Posterior vena cava (tissue), 2 donors: ENCODE measurements at regions not wholly inside any gene's neighbourhood (a gene's known extent, or its start where the extent isn't known, plus 50 kb on each side); places are given as distances from the start of the nearest gene placed in this dataset.
"Not testable (repeated sequence)": the region's sequence is repeated elsewhere in the genome, so short reads cannot be mapped to it uniquely, and the experiment has no call there.

ENCODE experiments used
- DNase-seq: peaks from one replicate; pipeline ENCODE4 v3.0.0-alpha.2; 2020; ENCODE audit warnings: low spot score
- intact Hi-C, 2 donors: fragments of 100-400 bp; cut with DNase I; formaldehyde crosslinking; loops; one replicate each; pipeline versions ENCODE4 v1.14.1 to v1.14.2; 2022 to 2023
- donor health status: DM: yes; HTN: yes; CAD: no.
- donor health status: DM: yes; HTN: yes; CAD: no.

DNA sequence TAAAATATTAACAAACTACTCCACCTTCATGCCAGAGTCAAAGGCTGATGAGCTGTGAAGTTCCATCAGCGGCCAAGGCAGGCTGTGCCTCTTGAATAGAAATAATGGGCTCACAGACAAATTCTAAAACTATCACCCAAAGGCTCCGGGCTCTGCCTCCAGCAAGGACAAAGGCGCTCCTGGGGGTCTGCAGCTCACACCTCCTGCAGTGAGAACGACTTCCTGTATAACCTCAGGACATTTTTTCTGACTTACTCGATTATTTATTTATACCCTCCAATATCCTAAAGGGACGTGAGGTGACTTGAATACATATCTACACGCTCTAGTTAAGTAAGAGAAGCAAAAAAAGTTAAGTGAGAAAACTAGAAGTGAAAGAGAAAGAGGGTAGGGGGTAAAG, 500.7 kb downstream of the CCSER2 start:
- no peak for DNase-seq
- intact Hi-C loops: no loop called here

DNA sequence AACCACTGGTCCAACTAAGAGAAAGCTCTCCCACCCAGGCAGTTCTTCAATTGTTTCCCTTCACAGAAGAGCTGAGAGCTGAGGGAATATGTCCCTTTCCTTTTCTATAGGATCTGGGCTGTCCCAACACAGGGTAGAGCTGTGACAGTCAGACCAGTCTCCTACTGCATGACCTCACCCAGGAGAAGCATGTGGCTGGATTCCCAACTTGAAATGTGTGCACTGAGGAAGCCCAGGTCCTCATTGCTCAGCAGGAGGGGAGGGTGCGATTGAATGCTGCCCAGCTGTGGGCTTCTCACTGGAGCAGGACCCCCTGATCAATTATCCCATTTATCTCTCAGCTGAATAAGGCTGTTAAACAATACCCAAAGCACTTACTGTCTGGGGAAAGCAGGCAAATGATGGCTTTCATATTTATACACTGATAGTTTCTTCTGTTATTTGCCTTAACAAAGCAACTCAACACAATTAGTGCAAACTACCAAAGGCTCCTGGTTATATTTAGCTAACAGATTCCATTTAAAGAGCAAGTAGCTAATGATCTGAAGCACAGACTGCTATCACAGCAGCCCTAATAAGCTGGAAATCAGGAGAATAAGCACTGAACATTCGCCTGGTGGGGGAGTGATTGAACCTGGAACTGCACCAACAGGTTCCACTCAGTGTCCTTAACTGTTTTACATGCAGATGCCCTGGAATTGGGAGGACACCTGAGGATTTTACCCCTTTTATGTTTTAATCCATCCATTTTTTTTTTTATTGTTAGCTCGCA, 508.8 kb downstream of the CCSER2 start:
- DNase-seq: no peak
- intact Hi-C loops: no loop called here

DNA sequence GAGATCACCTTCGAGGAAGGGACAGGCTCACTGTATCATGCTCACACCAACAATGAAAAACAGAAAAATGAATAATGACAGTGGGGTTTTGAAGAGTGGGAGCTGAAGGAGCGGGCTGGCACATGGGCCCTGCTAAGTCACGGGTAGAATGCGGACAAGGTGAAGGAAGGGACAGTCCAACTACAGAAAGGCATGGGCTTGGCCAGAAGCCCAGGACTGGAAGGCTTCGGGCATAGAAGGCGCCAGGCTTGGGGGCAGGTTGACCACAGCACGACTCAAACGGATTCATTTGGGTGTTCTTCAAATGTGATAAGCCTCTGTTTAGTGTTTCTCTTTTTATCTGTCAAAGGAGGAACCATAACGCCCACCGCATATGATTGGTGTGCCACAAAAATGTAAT, 509.5 kb downstream of the CCSER2 start:
- no peak for DNase-seq
- intact Hi-C loops: no loop called here

DNA sequence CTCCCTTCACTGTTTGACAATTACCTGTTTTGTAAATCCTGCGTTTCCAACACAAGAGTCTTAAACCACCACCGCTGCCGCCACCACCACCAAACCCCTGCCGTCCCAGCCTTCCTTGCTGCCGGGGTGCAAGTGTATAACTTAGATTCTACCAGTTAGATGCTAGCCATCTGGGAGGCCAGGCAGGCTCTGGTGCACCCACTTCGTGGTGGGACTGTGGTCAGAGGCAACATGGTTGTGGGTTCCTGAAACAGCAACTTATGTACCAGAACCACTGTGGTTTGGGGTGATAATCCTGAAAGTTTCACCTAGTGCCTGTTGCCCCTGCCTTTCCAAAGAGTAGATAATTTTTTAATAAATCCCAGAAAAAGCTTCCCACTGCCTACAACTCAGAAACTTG, 510.5 kb downstream of the CCSER2 start:
- intact Hi-C loops: no loop called here
- DNase-seq: no peak

DNA sequence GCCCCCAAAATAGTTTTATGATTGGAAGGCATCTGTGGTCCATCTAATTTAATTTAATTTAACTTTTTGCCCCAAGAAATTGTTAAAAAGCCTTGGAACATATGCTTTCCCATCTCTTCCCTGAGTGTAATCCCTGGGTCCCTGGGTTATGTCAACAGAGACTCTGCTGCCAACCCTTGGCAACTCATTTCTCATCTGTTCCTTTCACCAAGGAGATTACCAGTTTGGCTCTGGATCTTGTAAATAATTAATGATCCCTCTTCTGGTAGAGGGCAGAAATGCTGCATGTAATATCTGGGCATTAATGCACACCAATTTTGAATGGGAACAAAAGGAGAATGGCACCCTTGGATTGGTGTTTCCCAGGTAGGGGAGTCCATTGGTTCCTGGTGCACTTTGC, 514.2 kb downstream of the CCSER2 start:
- intact Hi-C loops: loop anchor here in 1 of 2 donors (10.0 kb wide), 1 partner anchor 1012 kb away; no protein-coding TSS in a partner anchor

DNA sequence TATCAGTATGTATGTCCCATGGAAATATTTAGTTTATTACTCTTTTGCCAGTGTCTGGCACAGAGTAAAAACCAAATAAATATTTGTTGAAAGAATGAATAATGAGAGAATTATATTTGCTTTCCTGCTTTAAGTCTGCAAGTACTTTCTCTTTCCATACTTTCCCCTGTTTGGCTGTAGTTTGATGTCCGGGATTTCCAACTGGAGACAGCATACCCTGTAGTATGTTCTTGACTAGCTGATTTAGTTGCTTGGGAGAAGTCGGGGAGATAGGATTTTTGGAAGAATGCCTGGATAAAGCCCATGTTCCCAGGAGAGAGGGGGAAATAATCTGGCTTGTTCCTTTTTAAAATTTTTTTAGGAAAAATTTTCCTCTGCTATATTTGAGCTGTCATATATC, 516.1 kb downstream of the CCSER2 start:
- intact Hi-C loops: loop anchor here in 1 of 2 donors (10.0 kb wide), 1 partner anchor 1010 kb away; no protein-coding TSS in a partner anchor

More for the DNA sequence above, 514.2 kb downstream of the CCSER2 start:
- DNase-seq: no peak

DNA sequence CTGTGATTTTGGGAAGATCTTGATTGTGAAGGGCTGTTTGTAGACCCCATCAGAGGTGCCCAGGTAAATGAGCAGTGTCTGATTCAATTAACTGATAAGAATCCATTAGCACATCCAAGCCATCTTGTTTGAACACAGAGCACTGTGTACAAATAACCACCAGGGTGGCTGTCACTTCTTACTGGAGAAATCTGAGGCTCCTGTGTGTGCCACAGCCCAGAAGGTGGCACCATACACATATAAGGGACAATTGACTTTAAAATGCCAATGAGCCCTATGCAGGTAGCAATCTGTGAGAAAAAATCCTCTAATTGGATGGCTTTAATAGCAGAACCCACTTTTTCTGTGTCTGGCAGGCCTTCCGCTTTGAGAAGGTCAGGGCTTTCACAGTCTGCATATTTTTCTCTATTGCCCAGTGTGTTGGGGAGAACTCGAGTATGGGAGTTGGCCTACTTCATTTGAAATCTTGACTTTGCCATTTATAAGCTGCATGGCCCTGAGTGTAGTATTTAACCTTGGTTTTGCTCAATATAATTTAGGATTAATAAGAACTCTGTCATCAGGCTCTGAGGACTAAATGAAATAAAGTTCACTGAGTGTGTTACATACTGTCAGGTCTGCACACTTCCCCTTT, 517.4 kb downstream of the CCSER2 start:
- DNase-seq: no peak
- intact Hi-C loops: loop anchor here in 1 of 2 donors (10.0 kb wide), 1 partner anchor 1009 kb away; no protein-coding TSS in a partner anchor

More for the DNA sequence above, 516.1 kb downstream of the CCSER2 start:
- DNase-seq: no peak

DNA sequence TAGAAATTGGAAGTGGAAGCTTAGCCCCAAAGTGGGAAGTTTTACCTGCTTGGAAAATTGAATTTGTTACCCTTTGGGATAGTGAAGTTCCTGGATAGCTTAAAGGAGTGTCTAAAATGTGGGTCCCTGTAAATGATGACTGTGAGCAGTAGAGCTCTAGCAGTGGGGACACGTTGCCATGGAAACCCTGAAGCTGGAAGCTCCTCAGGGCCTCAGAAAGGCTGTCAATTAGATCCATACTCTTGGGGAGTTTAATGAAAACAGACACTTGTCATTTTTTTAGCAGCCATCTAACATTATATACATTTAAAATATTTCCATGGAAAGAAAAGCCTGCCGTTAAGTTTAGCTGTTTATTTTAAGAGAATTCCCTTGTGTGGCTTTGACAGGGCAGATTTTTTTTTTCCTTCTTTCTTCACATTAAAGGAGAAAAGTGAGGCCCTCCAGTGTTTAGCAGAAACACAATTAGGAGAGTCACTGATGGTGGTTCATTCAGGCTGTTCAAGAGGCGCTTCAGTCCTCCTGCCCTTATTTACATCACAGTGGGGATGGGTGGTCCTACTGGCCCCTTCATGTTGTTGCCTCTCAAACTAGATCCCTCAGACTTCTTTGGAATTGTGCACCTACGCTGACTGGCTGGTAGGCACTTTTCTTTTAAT, 518.4 kb downstream of the CCSER2 start:
- DNase-seq: no peak
- intact Hi-C loops: loop anchor here in 1 of 2 donors (10.0 kb wide), 1 partner anchor 1008 kb away; no protein-coding TSS in a partner anchor

DNA sequence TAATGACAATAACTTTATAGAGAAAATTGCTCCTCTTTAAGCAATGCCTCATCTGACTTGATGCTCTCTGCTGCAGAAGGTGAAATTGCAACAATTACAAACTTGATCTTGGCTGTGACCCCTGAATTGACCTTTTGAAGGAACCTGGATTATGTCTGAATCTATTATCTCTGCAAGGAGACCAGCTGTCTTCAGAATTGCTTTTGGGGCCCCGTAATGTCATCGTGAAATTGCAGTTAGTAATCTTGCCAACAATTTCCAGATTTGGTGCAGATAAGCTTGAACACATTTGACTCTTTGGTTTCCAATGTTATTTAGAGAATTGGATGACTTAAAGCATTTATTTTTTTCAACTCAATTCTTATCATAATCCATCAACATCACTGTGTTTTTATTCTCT, 520.6 kb downstream of the CCSER2 start:
- intact Hi-C loops: loop anchor here in 1 of 2 donors (10.0 kb wide), 1 partner anchor 1006 kb away; no protein-coding TSS in a partner anchor
- DNase-seq: no peak

DNA sequence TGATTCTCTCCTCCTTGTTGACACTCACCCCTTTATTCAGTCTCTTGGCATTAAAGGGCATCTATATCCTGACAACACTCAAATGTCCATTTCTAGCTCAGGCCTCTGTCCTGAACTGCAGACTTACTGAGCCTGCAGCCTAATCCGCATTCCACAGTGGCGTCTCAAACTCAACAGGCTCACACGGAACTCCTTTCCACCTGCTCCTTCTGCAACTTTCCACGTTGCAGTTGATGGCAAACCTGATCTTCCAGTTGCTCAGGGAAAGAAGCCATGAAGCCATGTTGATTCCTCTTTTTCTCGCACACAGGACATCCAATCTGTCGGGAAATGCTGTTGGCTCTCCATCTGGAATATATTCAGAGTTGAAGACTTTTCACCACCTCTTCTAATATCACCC, 522.4 kb downstream of the CCSER2 start:
- intact Hi-C loops: no loop called here
- DNase-seq: no peak

DNA sequence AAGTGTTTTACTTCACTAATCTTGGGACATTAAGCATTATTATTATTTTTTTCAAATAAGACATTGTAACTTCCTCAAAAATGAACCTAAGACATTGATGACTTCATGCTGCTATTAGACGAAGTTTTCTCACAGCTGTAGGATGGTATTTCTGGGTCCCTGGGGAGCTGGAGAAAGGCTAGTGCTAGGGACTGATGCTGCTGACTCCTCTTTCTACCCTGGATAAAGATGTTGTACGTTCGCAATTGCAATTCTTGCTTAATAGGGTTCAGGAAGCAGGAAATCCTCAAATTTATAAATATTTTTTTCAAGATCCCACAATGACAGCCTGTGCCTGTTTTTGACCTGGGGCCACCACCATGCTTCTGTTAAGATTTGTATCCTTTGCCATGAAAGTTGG, 526.0 kb downstream of the CCSER2 start:
- DNase-seq: no peak
- intact Hi-C loops: no loop called here

DNA sequence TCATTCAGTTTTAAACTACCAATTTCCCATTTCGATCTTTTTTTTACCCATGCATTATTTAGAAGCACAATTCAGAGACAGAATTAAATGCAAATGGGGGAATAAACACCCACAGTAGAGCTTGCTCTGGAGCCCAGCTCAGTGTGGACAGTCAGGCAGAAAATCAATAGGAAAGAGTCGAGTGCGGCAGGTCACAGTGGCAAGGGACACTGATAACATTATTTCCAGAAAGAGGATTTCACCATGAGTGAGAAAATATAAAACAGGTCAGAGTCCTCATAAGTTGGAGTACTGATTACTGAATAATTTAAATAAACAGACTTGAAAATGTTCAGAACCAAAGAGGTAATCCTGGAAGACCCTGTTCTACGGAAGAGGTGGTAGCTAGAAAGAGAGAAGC, 532.5 kb downstream of the CCSER2 start:
- intact Hi-C loops: no loop called here
- no peak for DNase-seq

DNA sequence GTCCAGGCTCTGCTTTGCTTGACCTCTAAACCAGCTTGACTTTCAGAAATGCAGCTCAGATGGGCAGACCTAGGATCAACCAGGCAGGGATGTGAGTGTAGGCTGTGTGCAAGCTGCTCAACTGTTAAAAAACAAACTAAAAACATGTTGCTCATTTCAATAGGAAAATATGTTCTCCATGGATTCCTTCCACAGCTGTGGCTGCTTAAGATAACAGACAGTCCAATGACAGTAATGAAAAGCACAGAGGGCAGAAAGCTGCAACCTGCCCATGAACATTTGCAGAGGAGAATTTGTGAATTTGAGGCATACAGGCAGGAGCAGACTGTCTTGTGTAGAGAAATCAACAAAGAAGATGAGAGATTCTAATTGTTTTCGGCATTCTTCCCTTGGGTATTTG, 534.2 kb downstream of the CCSER2 start:
- intact Hi-C loops: no loop called here
- no peak for DNase-seq

DNA sequence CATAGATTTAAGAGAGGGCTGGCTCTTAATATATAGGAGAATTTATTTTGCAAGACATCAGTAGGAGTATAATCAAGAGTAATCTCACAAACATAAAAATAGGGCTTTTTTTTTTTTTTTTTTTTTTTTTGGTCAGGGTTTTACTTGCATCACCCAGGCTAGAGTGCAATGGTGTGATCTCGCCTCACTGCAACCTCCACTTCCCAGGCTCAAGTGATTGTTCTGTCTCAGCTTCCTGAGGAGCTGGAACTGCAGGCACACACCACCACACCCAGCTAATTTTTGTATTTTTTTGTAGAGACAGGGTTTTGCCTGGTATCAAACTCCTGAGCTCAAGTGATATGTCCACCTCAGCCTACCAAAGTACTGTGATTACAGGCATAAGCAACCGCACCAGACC, 535.3 kb downstream of the CCSER2 start:
- no peak for DNase-seq
- intact Hi-C loops: no loop called here

DNA sequence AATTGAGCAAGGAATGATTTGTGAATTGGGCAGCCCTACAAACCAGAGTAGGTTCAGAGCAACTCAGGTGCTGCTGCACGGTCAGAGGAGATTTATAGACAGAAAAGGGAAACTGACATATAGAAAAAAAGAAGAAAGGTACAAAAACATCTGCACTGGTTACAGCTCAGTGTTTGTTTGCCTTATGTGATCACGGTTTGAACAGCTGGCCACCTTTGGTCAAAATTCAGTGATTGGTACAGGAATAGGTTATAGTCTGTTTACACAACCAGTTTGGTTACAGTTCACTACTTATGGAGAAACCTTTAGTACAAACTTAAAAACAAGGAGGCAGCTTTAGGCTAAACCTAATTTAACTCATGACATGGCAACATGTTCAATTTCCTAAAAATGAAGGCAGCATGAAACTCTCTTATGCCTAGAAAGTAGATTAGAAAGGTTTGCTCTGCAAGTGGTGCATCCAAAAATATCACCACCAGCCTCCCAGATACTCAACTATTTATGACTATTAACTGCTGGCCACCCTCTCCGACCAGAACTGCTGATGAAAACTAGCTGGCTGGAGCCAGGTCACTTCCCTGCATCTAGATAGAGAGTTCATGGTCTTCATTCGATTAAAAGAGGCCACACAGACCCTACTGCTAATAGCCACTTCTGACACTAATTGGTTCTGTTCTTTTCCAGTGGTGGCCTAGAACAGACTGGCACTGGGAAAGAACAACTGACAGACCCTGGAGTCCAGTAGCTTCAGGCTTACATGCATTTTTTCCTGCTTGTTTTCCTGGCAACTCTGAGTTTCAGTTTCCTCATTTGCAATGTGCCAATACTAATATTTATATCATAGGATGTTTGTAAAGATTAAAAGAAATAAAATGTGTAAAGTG, 548.0 kb downstream of the CCSER2 start:
- intact Hi-C loops: no loop called here
- no peak for DNase-seq

DNA sequence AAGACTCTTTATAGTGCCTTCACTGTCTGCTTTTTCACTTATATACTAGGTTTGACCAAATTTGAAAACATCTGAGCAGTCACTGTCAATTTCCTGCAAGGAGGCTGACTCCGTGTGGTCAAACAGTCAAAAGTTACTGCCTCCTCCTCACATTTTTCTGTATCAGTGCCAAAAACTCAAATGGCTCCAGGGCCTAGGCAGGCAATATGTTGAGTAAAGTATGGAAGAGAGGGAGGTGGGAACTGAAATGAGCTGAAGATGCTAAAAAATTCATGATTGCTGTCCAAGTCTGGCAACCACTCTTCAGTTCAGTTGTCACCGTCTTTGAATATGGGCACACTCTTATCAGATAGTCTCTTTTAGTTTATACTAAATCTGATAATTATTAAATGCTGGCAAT, 551.6 kb downstream of the CCSER2 start:
- DNase-seq: no peak
- intact Hi-C loops: no loop called here

DNA sequence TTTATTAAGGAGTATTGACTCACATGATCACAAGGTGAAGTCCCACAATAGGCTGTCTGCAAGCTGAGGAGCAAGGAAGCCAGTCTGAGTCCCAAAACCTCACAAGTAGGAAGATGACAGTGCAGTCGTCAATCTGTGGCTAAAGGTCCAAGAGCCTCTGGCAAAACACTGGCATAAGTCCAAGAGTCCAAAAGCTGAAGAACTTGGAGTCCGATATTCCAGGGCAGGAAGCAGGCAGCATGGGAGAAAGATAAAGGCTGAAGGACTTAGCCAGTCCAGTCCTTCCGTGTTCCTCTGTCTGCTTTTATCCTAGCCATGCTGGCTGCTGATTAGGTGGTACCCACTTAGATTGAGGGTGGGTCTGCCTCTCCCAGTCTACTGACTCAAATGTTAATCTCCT, 553.3 kb downstream of the CCSER2 start:
- intact Hi-C loops: not testable (repeated sequence)

DNA sequence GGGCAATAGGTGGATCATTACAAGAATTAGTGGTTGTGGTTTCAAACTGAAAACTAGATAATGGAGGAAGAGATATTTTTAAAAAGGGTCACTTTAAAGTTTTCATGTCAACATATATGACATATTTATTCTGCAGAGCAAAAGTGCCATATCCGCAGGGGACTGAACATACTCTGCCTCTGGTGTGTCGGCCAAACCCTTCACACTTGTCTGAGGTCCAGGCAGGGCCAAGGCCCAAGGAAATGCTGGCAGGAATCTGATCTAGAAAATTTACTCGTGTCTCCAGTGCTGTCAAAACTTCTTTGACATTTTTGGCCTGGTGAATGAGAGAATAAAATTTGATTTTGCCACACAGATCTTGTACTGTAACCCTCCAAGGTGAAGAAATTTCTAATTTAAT, 562.3 kb downstream of the CCSER2 start:
- no peak for DNase-seq
- intact Hi-C loops: no loop called here

More for the DNA sequence above, 553.3 kb downstream of the CCSER2 start:
- DNase-seq: not testable (repeated sequence)

DNA sequence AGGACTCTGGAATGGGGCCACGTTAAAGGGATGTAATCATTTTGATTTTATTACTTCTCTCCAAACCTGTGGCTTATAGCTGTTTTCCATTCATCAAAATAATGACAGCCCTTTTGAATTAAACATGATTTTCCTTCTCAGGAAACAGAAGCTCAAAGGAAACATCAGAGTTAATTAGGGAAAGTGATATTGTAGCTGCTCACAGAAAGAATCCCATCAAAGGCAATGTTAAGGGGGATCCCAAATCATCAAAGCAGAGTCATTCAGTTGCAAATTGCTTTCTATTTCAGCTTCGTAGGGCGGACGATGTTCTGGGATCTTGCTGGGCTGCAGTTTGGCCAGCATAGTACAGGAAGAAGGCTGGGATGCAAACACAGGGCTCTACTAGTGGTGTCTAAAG, 563.2 kb downstream of the CCSER2 start:
- intact Hi-C loops: no loop called here
- DNase-seq: no peak
